ENCODE measurements at regions not wholly inside any gene's neighbourhood (a gene's known extent, or its start where the extent isn't known, plus 50 kb on each side); places are given as distances from the start of the nearest gene placed in this dataset.

GRCh38 chr4:185886832-185887524 lies 75.0 kb upstream of the SORBS2 start (continued):
- no peak for TF ChIP-seq CHD2 (IDR thresholded peaks at IDR 0.05; ENCODE audit: low read length, partially characterized antibody)

GRCh38 chr4:185888676-185889075 lies 76.7 kb upstream of the SORBS2 start:
- H3F3A ChIP-seq (replicated peaks; ENCODE audit: insufficient read depth): no peaks in the 10 kb centered on the region
- no peaks in the 10 kb centered on the region for H3K27me3 ChIP-seq (ENCODE audit: insufficient read depth)
- H3K9ac ChIP-seq: no peak overlapping the region
- H3K4me3 ChIP-seq (ENCODE audit: low read depth in 2 of 2, low read length in 1 of 2): no peak overlapping the region
- H3K9me3 ChIP-seq: 0 out of 2 replicates have a peak, but pooled peaks cover 3% of the 10 kb centered on the region
- WGBS (ENCODE audit: low lambda C conversion rate): 85% methylated on average over 7 of the region's 7 CpGs
- POLR2A ChIA-PET: no interaction called here
- no peaks in the 10 kb centered on the region for H3K79me2 ChIP-seq (ENCODE audit: insufficient read depth)
- H3K36me3 ChIP-seq (replicated peaks in 1 of 2; ENCODE audit: control insufficient read depth in 1 of 2, insufficient read depth in 2 of 2, low read length in 1 of 2): no peaks in the 10 kb centered on the region
- no peak overlapping the region for H3K27ac ChIP-seq (ENCODE audit: low read depth in 2 of 2, low read length in 1 of 2)
- no peak for DNase-seq
- peaks cover 0 to 6% of the 10 kb centered on the region in 2 experiments; a peak in 2 of 4 replicates for H3K4me1 ChIP-seq (ENCODE audit: control insufficient read depth in 1 of 2, insufficient read depth in 2 of 2, low read depth in 1 of 2, low read length in 1 of 2)
- no peaks in the 10 kb centered on the region for H4K20me1 ChIP-seq (ENCODE audit: insufficient read depth)
- CTCF ChIA-PET: no interaction called here
- no peak overlapping the region for H3K4me2 ChIP-seq
- no peak overlapping the region for H2AFZ ChIP-seq (ENCODE audit: low read depth)
- TF ChIP-seq FOSL2 (IDR thresholded peaks at IDR 0.05; ENCODE audit: borderline replicate concordance, low read depth): no peak
- TF ChIP-seq ELF1 (IDR thresholded peaks at IDR 0.05): no peak
- no peak for TF ChIP-seq GABPA (IDR thresholded peaks at IDR 0.05; ENCODE audit: low read depth)
- TF ChIP-seq SMC3 (IDR thresholded peaks at IDR 0.05; ENCODE audit: low read depth, low read length): no peak
- TF ChIP-seq NRF1 (IDR thresholded peaks at IDR 0.05; ENCODE audit: low read depth, low read length): no peak
- no peak for TF ChIP-seq PBX3 (IDR thresholded peaks at IDR 0.05)
- H3K9me2 ChIP-seq: no peaks in the 10 kb centered on the region

- H2AFZ ChIP-seq (ENCODE audit: low read depth): no peak overlapping the region
- TF ChIP-seq TAF1 (IDR thresholded peaks at IDR 0.05; ENCODE audit: borderline replicate concordance, low read depth, low read length) (no peak), TEAD4 (IDR thresholded peaks at IDR 0.05; ENCODE audit: borderline replicate concordance, insufficient read depth) (no peak), YY1 (IDR thresholded peaks at IDR 0.05; ENCODE audit: low read depth) (no peak), NRF1 (IDR thresholded peaks at IDR 0.05; ENCODE audit: low read depth, low read length) (no peak), CHD2 (IDR thresholded peaks at IDR 0.05; ENCODE audit: low read length, partially characterized antibody) (no peak), MEF2A (IDR thresholded peaks at IDR 0.05; ENCODE audit: borderline replicate concordance, low read depth) (no peak), EZH2phosphoT487 (IDR thresholded peaks at IDR 0.05; ENCODE audit: borderline replicate concordance, low read depth) (no peak), ZBTB33 (IDR thresholded peaks at IDR 0.05; ENCODE audit: borderline replicate concordance, low read depth) (no peak), EP300 (IDR thresholded peaks at IDR 0.05; ENCODE audit: borderline replicate concordance in 1 of 2, low read depth in 1 of 2, low read length in 1 of 2) (no peak), USF1 (IDR thresholded peaks at IDR 0.05; ENCODE audit: borderline replicate concordance, low read depth) (no peak)
- TF ChIP-seq, protein P1, sequence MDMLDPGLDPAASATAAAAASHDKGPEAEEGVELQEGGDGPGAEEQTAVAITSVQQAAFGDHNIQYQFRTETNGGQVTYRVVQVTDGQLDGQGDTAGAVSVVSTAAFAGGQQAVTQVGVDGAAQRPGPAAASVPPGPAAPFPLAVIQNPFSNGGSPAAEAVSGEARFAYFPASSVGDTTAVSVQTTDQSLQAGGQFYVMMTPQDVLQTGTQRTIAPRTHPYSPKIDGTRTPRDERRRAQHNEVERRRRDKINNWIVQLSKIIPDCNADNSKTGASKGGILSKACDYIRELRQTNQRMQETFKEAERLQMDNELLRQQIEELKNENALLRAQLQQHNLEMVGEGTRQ (IDR thresholded peaks at IDR 0.05; ENCODE audit: borderline replicate concordance, low read depth, low read length): no peak
- H4K20me1 ChIP-seq (ENCODE audit: insufficient read depth): no peaks in the 10 kb centered on the region
- no peak overlapping the region for H3K4me2 ChIP-seq
- no peaks in the 10 kb centered on the region for H3K27me3 ChIP-seq (ENCODE audit: insufficient read depth)
- H3K27ac ChIP-seq (ENCODE audit: low read depth in 2 of 2, low read length in 1 of 2): no peak overlapping the region
- H3K4me3 ChIP-seq (ENCODE audit: low read depth in 2 of 2, low read length in 1 of 2): no peak overlapping the region
- H3F3A ChIP-seq (replicated peaks; ENCODE audit: insufficient read depth): no peaks in the 10 kb centered on the region
- WGBS (ENCODE audit: low lambda C conversion rate): 81% methylated on average over 4 of the region's 4 CpGs
- no peaks in the 10 kb centered on the region for H3K36me3 ChIP-seq (replicated peaks in 1 of 2; ENCODE audit: control insufficient read depth in 1 of 2, insufficient read depth in 2 of 2, low read length in 1 of 2)
- H3K9me2 ChIP-seq: no peaks in the 10 kb centered on the region
- ChIA-PET CTCF (interaction anchor here (1.4 kb wide), 1 partner anchor 10 kb away, joined by 4 read pairs; no protein-coding TSS in a partner anchor), POLR2A (no interaction called here)
- H3K4me1 ChIP-seq (ENCODE audit: control insufficient read depth in 1 of 2, insufficient read depth in 2 of 2, low read depth in 1 of 2, low read length in 1 of 2): peaks cover 0 to 6% of the 10 kb centered on the region in 2 experiments; a peak in 2 of 4 replicates
- no peak for DNase-seq
- H3K79me2 ChIP-seq (ENCODE audit: insufficient read depth): no peaks in the 10 kb centered on the region
- no peak overlapping the region for H3K9ac ChIP-seq
- 0 out of 2 replicates have a peak, but pooled peaks cover 3% of the 10 kb centered on the region for H3K9me3 ChIP-seq
These were observed 77.6 kb upstream of the SORBS2 start for GRCh38 chr4:185889585-185889984.
